GM19455 (cell line): ENCODE measurements at regions not wholly inside any gene's neighbourhood (a gene's known extent, or its start where the extent isn't known, plus 50 kb on each side); places are given as distances from the start of the nearest gene placed in this dataset.

Experiments
- ATAC-seq: cut with Tn5 transposase; IDR thresholded peaks from one replicate; pipeline ENCODE4 v1.9.1; 2021; ENCODE audit not compliant: unreplicated experiment

GRCh38 chr4:81828991-81829390 lies 357.3 kb upstream of the RASGEF1B start:
- no peak for ATAC-seq

- peak; percentile 60 for ATAC-seq
These were observed 356.0 kb upstream of the RASGEF1B start for GRCh38 chr4:81827577-81828202.

GRCh38 chr4:81826817-81827424 lies 355.2 kb upstream of the RASGEF1B start:
- ATAC-seq = no peak

GRCh38 chr4:81826335-81826734 lies 354.6 kb upstream of the RASGEF1B start:
- no peak for ATAC-seq

GRCh38 chr4:81818385-81818920 lies 346.7 kb upstream of the RASGEF1B start:
- no peak for ATAC-seq

GRCh38 chr4:81816031-81816761 lies 344.5 kb upstream of the RASGEF1B start:
- no peak for ATAC-seq

- ATAC-seq = no peak
These were observed 343.4 kb upstream of the RASGEF1B start for GRCh38 chr4:81814987-81815541.

GRCh38 chr4:81811562-81812293 lies 340.0 kb upstream of the RASGEF1B start:
- no peak for ATAC-seq

GRCh38 chr4:81808011-81808672 lies 336.4 kb upstream of the RASGEF1B start:
- no peak for ATAC-seq

GRCh38 chr4:81807386-81807785 lies 335.7 kb upstream of the RASGEF1B start:
- no peak for ATAC-seq

GRCh38 chr4:81806485-81806884 lies 334.8 kb upstream of the RASGEF1B start:
- ATAC-seq = no peak

- no peak for ATAC-seq
These were observed 333.1 kb upstream of the RASGEF1B start for GRCh38 chr4:81804849-81805248.

GRCh38 chr4:81802285-81802846 lies 330.7 kb upstream of the RASGEF1B start:
- no peak for ATAC-seq

GRCh38 chr4:81799371-81799770 lies 327.7 kb upstream of the RASGEF1B start:
- ATAC-seq = no peak

GRCh38 chr4:81796790-81797528 lies 325.3 kb upstream of the RASGEF1B start:
- no peak for ATAC-seq

- ATAC-seq = no peak
These were observed 320.8 kb upstream of the RASGEF1B start for GRCh38 chr4:81792521-81792920.

GRCh38 chr4:81790477-81790876 lies 318.8 kb upstream of the RASGEF1B start:
- no peak for ATAC-seq

- ATAC-seq = no peak
These were observed 318.2 kb upstream of the RASGEF1B start for GRCh38 chr4:81789741-81790399.

GRCh38 chr4:81789158-81789557 lies 317.5 kb upstream of the RASGEF1B start:
- no peak for ATAC-seq
